Activated CD4-positive, alpha-beta T cell treated with anti-CD3 and anti-CD28 coated beads, Interleukin-2, amount 50 U/mL, for 16 hours (primary cell): ENCODE measurements at regions not wholly inside any gene's neighbourhood (a gene's known extent, or its start where the extent isn't known, plus 50 kb on each side); places are given as distances from the start of the nearest gene placed in this dataset.

Experiments
- DNase-seq: peaks from one replicate; pipeline ENCODE4 v3.0.0-alpha.2; 2020

DNA sequence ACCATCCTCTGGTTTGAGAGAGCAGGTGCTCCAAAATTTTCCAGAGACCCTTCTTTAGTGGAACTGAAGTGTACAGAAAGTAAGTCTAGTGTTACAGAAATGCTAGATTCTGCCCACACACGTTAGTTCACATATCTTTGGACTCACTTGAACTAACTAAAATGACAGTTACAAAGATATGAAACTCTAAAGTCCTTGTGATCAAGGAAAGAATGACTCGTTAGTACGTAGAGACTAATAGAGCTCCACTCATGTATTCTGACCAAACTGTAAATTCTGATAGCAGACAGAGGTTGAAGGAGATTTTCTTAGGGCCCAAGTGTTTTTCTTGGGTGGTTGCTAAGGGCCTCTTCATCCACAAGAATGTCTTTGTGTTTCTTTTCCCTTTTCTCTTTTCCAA is 491.5 kb upstream of the B3GALT2 start:
- DNase-seq, result no peak

DNA sequence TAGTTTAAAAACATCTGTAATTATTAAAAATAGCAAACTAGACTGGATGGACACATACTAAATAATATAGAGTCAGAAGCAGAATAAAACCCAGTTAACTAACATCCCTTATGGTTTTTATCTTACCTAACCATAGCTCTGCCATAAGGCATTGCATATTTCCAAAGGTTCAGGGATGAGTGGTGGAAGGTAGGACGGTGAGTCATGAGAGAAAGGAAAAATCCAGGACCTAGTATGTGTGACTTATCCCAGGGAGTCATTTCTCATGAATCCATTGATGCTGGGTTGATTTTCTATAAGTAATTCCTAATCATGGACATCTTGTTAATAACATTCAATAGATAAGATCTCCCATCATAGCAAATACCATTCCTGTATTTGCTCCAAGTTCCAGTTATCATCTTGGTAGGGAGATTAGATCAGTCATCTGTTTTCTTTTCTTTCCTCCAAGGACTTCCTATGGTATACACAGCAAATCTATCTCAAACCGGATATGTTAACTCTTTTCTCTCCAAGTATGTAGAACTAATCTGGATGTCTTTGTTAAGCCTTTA is 490.7 kb upstream of the B3GALT2 start:
- DNase-seq, result no peak

DNA sequence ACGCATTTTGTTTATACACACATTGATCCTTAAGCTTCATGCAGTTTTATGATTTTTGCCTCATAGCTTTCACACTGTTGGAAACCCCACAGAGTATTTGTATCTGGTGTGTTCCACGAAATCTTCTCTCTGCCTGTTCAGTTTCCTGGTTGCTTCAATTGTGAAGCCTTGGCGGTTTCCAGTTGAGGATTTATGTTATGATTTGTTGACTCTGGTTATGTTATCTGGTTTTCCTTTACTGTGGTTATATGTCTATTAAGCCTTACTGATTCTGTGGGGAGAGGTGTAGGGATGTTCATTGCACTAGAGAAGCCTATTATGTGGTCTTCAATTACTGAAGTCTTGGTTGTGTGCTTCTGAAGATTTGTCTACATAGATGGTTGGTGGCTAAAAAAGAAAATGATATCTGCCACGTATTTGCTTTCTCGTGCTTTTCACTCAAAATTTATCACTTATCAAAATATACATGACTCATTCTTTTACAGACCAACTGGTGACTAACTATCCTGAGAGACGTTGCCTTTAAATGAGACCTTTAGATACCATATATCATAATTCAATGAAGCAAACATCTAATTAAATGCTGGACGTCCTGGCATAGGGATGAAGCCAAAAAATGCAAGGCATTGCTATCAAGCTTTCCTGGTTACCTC is 488.0 kb upstream of the B3GALT2 start:
- peak; percentile 1 for DNase-seq

DNA sequence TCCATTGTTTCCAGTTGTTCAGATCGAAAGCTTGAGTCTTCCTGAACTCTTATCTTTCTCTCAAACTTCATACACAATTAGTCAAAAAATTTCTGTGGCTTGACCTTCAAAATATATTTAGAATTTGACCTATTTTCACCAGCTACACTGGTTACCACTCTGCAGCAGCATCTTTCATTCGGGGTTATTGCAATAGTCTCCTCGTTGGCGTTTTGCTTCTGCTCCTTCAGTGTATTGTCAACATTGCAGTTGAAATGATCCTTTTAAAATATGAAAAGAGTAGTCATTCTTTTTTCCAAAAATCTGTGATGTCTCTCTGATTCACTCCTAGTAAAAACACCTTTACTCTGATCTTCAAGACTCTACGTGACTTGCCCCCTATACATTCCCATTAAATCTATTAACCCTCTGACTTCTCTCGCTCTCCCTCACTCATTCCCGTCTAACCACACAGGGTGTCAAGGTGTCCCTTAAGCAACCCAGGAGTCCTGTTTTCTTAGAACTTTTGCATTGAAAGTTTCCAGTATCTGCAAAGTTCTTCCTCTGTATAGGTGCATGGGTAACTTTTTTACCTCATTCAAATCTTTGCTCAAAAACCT is 480.2 kb upstream of the B3GALT2 start:
- no peak for DNase-seq

DNA sequence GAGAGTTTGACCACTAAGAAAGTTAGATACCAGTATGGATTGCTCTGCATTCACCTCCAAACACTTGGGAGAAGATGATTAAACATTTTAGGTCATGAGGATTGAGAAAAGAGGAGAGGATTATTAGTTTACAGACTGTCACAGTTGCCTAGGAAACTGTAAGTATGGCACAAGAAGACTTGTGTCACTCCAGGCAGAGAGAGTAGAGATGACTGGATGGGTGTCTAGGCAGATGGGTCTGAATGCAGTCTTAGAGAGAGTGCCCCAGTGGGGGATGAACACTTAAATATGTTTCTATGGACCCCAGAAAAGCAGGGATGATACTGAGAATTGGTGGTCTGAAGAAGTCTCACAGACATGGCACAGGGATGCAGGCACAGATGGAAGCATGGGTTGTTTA is 477.6 kb upstream of the B3GALT2 start:
- DNase-seq, result no peak

DNA sequence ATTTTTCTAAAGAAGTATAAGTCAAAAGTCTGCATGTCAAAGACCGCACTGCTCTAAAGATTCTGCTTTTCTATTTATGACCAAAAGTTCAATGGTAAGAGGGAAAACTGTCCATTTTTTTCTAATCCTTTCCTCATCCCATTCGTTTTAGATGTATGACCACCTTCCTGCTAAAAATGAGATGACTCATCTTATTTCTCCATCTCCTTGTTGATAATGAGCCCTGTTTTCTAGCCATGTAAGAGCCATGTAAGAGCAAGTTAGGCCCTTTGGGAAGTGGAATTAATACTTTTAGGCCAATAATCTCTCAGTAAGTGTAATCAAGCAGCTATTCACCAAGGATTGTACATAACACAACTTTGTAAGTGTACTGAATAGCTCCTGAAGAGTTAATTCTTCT is 475.6 kb upstream of the B3GALT2 start:
- DNase-seq, result no peak

DNA sequence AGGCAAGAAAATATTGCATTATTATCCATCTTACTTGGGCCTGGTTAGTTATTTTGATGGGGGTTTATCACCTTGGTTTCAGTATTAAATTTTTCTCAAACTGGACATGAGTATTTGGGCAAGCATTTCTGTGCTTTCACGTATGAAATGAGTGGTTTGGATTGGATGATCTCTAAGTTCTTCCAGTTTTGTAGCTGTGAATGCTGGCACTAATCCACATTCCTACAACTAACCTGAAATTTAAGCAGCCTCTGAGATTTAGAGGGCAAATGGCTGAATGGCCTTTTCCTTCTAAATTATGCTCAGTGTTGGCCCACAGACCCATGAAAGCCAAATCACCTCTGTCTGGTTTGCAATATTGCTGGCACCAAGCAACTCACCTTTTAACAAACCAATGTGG is 475.0 kb upstream of the B3GALT2 start:
- no peak for DNase-seq

DNA sequence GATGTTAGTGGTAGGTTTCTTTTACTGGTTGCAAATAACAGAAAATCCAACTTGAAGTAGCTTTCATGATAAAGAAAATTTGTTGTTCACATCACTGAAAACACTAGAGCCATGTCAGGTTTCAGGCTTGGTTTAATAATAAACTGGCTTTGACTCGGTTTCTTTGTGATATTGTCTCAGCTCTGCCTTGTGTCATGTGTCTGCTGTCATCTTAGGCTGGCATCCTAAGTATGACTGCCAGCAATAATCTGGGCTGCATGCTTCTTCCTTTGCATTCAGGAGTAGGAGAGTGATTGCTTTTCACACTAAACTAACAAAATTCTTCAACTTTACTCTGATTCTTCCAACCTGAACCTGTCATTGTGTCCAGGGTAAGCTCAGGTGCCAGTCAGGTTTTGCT is 474.0 kb upstream of the B3GALT2 start:
- DNase-seq, result no peak

DNA sequence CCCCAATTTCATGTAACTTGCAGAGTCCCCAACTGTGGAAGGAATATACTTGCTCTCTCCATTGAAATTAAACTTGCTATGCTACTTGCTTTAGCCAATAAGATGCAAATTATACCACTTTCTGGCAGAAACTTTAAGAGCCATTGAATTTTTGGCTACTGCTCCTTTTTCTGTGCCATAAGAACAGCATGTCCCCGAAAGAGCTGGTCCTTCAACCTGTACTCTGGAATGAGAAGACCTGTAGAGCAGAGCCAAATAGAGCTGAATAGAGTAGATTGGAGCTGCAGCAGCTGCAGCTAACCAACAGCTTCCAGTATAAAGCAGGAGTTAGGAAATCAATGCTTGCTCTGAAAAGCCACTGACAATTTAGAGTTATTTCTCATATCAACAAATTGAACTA is 472.3 kb upstream of the B3GALT2 start:
- no peak for DNase-seq

DNA sequence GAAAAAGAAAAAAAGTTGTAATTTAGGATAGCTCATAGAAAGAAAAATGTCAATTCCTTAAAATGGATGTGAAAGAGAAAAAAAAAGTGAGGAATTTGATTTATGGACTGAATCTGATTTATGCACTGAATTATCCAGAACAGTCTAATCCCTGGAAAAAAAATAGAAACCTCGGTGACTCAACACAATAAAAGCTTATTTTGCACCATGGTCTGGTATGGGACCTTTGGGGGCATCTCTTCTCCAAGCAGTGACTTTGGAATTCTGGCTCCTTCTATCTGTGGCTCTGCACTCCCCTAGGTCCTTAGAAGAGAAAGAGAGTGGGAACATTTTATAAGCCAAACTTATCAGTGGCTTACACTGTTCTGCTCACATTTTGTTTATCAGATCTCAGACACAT is 471.7 kb upstream of the B3GALT2 start:
- DNase-seq, result no peak

DNA sequence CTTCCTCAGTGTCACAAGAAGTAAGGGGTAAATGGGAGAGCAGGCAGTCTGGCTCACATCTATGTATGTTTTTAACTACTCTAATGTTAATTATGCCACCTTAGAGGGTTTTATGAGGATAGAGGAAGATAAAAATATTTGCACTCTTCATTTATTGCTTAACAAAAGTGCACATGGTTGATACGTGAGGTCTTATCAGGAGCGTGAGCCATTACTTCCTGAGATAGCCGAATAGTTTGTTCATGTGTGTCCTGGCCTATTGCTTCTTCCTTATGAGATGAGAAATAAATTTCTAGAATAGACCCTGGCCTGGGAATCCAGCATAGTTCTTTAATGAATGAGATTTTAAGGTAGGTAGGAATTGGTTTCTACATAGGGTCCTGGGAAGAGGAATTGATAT is 471.1 kb upstream of the B3GALT2 start:
- no peak for DNase-seq

DNA sequence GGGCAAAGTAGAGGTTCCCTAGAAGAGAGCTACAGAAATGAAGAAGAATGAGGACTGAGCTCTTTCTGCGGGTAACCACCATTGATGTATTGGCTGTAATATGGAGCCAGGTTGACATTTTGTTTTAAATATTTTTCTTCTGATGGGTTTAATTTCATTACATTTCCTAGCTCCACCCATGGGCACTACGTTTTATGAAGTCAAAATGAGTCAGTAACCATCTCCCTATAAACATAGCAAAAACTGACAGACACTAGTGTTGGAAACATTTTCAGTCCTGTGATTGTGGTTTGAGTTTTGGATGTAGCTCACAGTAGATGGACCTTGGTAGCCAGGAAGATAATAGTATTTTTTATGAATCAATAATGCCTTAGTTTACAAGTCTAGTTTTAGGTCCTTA is 470.4 kb upstream of the B3GALT2 start:
- no peak for DNase-seq

DNA sequence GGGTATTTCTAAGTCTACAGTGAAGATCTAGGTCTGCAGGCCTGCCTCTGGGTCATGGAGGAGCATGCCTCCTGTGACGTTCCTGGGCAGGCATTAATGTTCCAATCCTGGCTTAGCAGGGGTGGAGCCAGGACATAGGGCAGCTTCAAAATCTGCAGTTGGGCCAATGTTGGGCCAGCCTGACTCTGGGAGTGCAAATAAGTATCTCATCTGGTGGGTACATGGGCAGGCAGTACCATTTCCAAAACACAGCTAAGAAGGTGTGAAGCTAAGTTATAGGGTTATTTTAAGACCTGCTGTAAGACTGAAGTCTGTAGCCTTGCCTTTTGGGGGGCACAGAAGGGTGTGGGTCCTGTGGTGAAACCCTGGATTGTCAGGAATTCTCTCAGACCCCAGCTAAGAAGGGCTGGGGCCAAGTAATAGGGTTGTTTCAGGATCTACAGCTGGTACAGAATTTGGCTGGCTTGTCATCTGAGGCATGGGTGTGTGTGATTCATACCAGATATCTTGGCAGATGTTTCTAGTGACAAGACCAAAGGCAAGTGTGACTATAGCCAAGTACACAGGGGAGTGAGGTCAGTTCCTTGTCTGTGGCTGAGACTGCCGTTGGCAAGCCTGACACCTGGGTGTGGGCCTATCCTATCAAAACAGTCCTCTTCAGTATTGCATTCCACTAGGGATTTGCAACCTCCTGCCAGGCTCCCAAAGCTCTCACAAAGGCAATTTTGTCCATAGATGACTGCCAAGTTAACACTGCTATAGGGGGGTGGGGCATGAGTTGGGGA is 468.7 kb upstream of the B3GALT2 start:
- DNase-seq, result no peak

DNA sequence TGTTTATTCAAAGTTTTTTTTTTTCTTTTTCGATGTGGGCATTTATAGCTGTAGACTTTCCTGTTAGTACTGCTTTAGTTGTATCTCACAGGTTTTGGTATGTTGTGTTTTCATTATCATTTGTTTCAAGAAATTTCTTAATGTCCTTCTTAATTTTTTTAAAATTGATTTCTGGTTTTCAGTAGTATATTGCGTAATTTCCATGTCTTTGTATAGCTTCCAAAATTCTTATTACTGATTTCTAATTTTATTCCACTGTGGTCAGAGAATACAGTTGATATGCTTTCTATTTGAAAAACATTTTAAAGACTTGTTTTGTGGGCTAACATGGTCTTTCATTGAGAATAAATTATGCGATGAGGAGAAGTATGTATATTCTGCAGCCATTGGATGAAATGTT is 463.2 kb upstream of the B3GALT2 start:
- DNase-seq, result no peak

DNA sequence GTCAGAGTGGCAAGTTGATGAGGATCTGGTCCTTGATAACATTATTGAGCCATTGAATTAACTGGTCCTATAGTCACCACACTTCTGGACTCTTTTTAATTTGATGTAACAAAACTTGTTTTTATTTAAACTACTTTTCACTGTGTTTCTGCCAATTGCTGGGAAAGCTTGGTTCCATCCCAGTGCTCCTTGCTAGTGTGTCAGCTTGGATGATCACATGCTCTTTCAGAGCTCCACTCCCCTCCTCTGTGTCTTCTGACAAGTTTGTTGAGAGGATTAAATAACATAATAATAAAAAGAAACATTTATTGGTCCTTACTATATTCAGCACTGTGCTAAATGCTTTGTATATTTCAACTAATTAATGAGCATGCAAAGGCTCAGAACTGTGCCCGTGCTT is 448.5 kb upstream of the B3GALT2 start:
- no peak for DNase-seq

DNA sequence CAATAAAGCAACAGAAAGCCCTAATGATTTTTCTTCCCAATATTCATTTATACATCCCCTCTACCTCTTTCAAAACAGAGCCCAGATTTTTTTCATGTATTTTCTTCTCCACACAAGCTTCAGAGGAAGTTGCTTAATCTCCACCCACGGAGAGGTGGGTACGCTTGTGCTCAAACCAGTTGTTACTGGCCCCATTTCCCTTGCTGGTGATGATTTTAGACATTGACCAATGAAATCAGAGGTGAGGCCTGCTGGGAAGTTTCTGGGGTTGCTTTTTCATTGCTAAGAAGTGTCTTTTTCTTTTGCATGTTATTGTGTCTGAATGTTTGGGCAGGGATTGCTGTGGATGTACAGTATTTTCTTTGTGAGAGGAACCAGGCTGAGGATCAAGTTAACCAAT is 448.1 kb upstream of the B3GALT2 start:
- DNase-seq, result no peak

DNA sequence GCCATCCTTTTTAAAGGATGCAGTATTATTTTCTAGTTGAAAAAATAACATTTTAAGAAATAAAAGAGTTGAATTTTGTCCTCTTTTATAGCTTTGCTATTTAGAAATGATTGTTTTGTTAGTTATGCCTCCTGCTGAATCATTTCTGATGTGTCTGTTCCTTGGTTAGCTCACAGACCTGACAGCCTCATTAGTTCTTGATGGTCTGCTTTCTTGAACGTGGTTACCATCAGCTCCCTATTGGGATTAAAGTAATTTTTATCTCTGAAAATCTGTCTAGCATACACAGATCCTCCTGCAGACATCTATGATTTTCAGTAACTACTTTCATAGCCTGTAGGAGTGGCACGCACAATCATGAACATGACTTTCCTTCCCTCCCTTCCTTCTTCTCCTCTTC is 447.6 kb upstream of the B3GALT2 start:
- no peak for DNase-seq

DNA sequence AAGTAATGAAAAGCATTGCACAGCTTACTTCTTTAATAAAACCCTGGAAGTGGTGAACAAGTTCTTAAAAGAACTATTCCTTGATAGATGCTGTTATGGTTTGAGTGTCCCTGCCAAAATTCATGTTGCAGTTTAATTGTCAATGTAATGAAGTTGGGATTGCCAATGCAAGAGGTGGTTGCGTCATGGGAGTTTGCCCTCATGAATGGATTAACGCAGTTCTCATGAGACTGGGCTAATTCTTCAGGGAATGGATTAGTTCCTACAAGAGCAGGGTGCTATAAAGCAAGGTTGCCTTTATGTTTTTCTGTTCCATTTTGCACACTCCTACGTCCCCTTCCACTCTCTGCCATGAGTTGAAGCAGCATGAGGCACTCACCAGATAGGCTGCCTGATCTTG is 446.7 kb upstream of the B3GALT2 start:
- no peak for DNase-seq

DNA sequence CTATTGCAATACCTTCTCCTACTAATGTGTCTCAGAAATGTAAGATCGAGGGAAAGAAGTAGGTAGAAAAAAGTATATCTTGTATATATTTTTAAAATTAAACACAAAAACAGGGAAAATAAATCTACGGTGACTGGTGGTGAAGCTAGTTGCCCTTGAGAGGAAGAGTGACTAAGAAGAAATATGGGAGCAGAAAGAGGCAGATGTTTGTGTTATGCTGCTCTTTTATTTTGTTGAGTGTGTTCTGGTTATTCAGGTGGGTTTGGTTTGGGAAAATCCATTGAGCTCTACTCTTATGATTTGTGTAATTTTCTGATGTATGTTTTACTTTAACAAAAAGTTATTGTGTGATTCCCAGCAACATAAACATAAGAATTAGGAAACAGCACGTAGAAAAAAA is 444.9 kb upstream of the B3GALT2 start:
- DNase-seq, result no peak

DNA sequence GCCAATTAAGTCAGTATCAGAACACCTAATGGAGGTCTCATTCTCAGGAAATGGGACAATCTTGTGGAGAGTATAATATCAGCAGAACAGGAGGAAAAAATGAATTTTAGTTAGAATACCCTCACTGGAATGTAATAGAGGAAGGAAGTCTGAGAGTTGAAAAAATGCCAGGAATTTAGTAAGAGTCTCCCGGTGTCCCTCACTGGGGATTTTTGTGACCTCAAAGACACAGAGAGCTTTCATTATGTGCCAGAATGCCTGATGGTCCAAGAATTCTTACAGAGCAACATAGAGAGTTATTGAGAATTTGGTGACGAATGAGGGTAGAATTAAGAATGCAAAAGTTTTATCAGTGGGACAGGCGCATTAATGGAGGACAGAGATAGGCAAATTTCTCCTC is 443.5 kb upstream of the B3GALT2 start:
- DNase-seq, result no peak

DNA sequence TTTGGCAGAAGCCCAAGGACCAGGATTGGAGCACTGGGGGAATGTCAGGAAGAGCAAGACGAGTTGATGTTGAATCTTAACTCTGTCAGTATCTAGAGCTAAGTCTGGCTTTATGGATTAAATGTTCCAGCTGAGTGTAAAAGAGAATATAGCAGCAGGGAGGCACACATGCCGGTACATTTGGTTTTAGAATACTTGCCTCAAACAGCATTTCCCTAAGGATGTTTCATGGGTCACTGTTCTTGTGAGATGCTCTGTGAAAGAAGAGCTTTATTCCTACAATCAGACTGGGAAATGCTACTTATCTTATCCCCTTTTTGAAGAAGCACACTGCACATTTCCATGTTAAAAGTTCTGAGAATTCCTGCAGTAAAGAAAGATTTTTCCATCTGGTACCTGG is 440.3 kb upstream of the B3GALT2 start:
- no peak for DNase-seq

DNA sequence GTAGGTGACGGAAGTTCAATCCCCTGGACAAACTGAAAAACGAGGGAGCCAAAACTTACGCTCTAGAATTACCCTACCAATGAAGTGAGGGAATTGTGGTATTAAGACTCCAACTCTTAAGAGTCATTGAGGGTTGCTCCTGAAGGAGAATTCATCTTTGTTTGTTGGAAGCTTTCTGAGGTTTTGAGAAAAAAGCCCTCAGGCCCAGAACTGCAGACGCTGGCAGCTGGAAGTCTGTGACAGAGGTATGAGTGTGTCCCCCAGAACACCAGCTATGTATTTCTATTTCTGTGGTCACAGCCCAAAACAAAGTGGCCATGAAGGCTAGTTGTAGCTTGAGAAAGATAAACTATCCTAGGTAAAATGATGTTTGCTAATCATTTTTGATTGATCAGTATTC is 438.8 kb upstream of the B3GALT2 start:
- no peak for DNase-seq

DNA sequence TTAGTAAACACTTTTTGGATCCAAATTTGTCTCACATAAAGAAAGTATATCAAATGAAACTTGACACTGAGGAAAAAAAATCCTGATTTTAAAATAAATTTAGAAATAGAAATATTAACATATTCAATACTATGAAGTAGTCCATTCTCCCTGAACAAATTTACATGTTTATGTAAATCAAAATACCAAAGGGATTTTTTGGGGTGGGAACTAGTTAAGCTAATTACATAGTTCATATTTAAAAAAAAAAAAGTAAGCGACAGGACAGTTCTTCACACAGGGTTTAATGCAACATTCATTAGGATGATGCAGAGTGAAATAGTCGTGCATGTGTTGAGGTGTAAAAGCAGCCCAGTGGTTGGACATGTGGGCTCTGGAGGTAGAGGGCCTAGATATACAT is 433.5 kb upstream of the B3GALT2 start:
- DNase-seq, result no peak

DNA sequence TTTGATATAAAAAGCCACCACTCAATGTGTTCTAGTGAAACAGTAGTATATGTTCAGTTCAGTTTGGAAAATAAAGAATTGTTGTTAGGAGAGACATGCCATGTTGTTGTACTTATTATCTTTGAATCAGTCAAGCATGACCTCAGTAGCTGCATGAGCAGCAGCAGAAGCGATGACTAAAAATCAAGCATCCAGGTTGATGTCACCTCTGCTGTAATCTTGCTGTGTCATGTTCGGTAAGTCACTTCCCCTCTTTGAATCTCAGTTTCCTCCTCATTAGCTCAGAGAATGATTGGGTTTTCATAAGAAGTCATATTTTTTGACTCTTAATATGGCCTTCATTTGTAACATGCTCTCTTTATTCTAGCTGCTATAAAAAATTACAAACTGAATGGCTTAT is 428.4 kb upstream of the B3GALT2 start:
- DNase-seq, result peak; percentile 50
